ENCODE measurements at regions not wholly inside any gene's neighbourhood (a gene's known extent, or its start where the extent isn't known, plus 50 kb on each side); places are given as distances from the start of the nearest gene placed in this dataset.

DNA sequence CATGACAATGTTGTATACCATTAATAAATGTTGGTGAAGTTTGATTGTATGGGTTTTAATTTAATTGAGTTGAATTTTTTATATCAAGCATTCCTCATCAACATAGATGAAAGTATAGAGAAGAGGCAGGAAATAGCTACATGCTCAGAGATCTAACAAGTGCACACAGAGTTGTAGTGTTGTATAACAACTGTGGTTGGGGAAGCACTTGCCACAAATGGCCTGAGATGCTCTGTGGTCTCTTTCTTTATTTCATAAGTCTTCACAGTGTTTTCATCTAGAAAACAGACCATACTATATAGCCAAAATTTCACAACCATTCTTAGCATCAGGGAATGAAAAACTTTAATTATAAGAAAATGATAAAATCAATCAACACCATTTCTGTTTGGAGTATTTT is 682.6 kb upstream of the NECTIN3 start:
- TF ChIP-seq POLR2A (IDR thresholded peaks at IDR 0.05): no peak
- TF ChIP-seq, protein P1, sequence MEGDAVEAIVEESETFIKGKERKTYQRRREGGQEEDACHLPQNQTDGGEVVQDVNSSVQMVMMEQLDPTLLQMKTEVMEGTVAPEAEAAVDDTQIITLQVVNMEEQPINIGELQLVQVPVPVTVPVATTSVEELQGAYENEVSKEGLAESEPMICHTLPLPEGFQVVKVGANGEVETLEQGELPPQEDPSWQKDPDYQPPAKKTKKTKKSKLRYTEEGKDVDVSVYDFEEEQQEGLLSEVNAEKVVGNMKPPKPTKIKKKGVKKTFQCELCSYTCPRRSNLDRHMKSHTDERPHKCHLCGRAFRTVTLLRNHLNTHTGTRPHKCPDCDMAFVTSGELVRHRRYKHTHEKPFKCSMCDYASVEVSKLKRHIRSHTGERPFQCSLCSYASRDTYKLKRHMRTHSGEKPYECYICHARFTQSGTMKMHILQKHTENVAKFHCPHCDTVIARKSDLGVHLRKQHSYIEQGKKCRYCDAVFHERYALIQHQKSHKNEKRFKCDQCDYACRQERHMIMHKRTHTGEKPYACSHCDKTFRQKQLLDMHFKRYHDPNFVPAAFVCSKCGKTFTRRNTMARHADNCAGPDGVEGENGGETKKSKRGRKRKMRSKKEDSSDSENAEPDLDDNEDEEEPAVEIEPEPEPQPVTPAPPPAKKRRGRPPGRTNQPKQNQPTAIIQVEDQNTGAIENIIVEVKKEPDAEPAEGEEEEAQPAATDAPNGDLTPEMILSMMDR (IDR thresholded peaks at IDR 0.05): no peak
